Stomach (tissue), 4 donors: ENCODE measurements at regions not wholly inside any gene's neighbourhood (a gene's known extent, or its start where the extent isn't known, plus 50 kb on each side); places are given as distances from the start of the nearest gene placed in this dataset.

Experiments used
- POLR2A ChIP-seq, 4 donors: fragments of 450-650 bp; IDR thresholded peaks; one replicate each; pipeline ENCODE4 v1.6.1; 2016; ENCODE audit warnings: antibody characterized with exemption in 4 of 4, control low read depth in 2 of 4, mild to moderate bottlenecking in 1 of 4, moderate library complexity in 1 of 4
- TF ChIP-seq, protein P1 (sequence below), 7 experiments: fragments of 450-650 bp in 4 of 7; fragments of 200-600 bp in 3 of 7; sonication (generic) in 3 of 7; IDR thresholded peaks; one replicate each; pipeline ENCODE4 v1.5.1; 2016 to 2019; ENCODE audit warnings: antibody characterized with exemption in 7 of 7, control low read depth in 2 of 7, mild to moderate bottlenecking in 1 of 7

DNA sequence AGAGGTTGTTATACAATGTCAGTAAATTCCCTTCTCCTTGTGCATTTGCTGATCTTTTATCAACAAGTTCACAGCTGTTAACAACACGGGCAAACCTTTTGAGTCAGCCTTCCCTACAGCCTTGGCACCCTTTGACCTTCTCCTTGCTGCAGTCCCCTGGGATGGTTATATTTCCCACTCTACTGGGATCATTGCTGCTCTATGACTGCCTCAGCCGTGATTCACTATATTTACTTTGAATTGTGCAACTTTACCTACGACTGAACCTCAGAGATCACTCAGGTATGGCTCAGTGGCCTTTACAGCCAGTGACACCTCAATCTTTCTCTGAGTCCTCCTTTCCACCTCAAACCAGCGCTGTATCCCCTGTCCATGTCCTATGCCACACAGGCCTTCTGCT, 1293.3 kb downstream of the EPHA7 start:
- TF ChIP-seq, protein P1, sequence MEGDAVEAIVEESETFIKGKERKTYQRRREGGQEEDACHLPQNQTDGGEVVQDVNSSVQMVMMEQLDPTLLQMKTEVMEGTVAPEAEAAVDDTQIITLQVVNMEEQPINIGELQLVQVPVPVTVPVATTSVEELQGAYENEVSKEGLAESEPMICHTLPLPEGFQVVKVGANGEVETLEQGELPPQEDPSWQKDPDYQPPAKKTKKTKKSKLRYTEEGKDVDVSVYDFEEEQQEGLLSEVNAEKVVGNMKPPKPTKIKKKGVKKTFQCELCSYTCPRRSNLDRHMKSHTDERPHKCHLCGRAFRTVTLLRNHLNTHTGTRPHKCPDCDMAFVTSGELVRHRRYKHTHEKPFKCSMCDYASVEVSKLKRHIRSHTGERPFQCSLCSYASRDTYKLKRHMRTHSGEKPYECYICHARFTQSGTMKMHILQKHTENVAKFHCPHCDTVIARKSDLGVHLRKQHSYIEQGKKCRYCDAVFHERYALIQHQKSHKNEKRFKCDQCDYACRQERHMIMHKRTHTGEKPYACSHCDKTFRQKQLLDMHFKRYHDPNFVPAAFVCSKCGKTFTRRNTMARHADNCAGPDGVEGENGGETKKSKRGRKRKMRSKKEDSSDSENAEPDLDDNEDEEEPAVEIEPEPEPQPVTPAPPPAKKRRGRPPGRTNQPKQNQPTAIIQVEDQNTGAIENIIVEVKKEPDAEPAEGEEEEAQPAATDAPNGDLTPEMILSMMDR (IDR thresholded peaks at IDR 0.05) = no peak
- no peak for TF ChIP-seq POLR2A (IDR thresholded peaks at IDR 0.05)
